ENCODE measurements at regions not wholly inside any gene's neighbourhood (a gene's known extent, or its start where the extent isn't known, plus 50 kb on each side); places are given as distances from the start of the nearest gene placed in this dataset.

- TF ChIP-seq EWSR1 (IDR thresholded peaks at IDR 0.05; ENCODE audit: borderline replicate concordance, low read depth, partially characterized antibody) (no peak), ZBTB2 (IDR thresholded peaks at IDR 0.05) (no peak), ZNF280A (IDR thresholded peaks at IDR 0.05; ENCODE audit: low read depth, partially characterized antibody) (no peak), TCF7L2 (IDR thresholded peaks at IDR 0.05; ENCODE audit: low read depth, low read length) (no peak), ZBTB17 (CRISPR knock-in tag; IDR thresholded peaks at IDR 0.05) (no peak)
Measured at GRCh38 chr4:20326460-20326859, 74.8 kb downstream of the SLIT2 start (continued).

- Histone ChIP-seq H2AFZ (ENCODE audit: low read depth, low read length) (no peak overlapping the region), H3K27me3 (ENCODE audit: control insufficient read depth in 2 of 2, insufficient read depth in 2 of 2, low read length in 2 of 2) (no peaks in the 10 kb centered on the region), H3K4me3 (no peak overlapping the region), H3K79me2 (ENCODE audit: control insufficient read depth, insufficient read depth, low read length) (no peaks in the 10 kb centered on the region), H3K9ac (ENCODE audit: insufficient read depth in 1 of 2, low read depth in 2 of 2, low read length in 2 of 2) (no peak overlapping the region), H3K36me3 (ENCODE audit: control insufficient read depth, insufficient read depth, low read length) (no peaks in the 10 kb centered on the region), H3K27ac (ENCODE audit: extremely low read depth, low read depth, low read length) (no peak overlapping the region), H3K9me1 (ENCODE audit: control insufficient read depth, insufficient read depth, low read length) (no peaks in the 10 kb centered on the region), H3K4me1 (replicated peaks in 1 of 2; ENCODE audit: control insufficient read depth in 2 of 2, insufficient read depth in 2 of 2, low read length in 2 of 2) (no peaks in the 10 kb centered on the region), H3K9me3 (replicated peaks; ENCODE audit: control insufficient read depth, insufficient read depth, low read depth, low read length) (no peaks in the 10 kb centered on the region), H4K20me1 (replicated peaks; ENCODE audit: control insufficient read depth, insufficient read depth, low read length) (no peaks in the 10 kb centered on the region), H3K4me2 (ENCODE audit: insufficient read depth, low read length) (no peak overlapping the region)
- no peak for DNase-seq (ENCODE audit: extremely low read depth in 1 of 4, low spot score in 3 of 4)
- WGBS (ENCODE audit: insufficient coverage, low coverage, missing lambda C conversion rate): 0% methylated on average over 2 of the region's 2 CpGs
- POLR2A ChIA-PET: no interaction called here
- no peak for FAIRE-seq
- in situ Hi-C loops (cut with MboI): no loop called here
- ATAC-seq: no peak
- CTCF ChIA-PET (ENCODE audit: low intra/inter-chr PET ratio): no interaction called here
- intact Hi-C loops (cut with micrococcal nuclease): no loop called here
- BruUV-seq (replicated peaks): no TSS peak
- TF ChIP-seq PTBP1 (IDR thresholded peaks at IDR 0.05; ENCODE audit: low read depth, low read length): no peak
- no peak for TF ChIP-seq HNRNPLL (IDR thresholded peaks at IDR 0.05; ENCODE audit: low read depth, low read length, poor library complexity, severe bottlenecking)
- TF ChIP-seq CHCHD3 (CRISPR knock-in tag; IDR thresholded peaks at IDR 0.05): no peak
- no peak for TF ChIP-seq STAT6 (CRISPR knock-in tag; IDR thresholded peaks at IDR 0.05)
Measured at GRCh38 chr4:20326977-20327376, 75.3 kb downstream of the SLIT2 start.
